HG03520 (cell line): ENCODE measurements at regions not wholly inside any gene's neighbourhood (a gene's known extent, or its start where the extent isn't known, plus 50 kb on each side); places are given as distances from the start of the nearest gene placed in this dataset.
A peak's percentile ranks its signal among the peaks of the same experiment; 100 is the strongest.

ENCODE experiments used
- ATAC-seq: cut with Tn5 transposase; IDR thresholded peaks from one replicate; pipeline ENCODE4 v1.9.1; 2021; ENCODE audit warnings: mild to moderate bottlenecking, moderate library complexity; ENCODE audit not compliant: unreplicated experiment

- no peak for ATAC-seq
Measured at GRCh38 chr12:88251798-88252197, 109.7 kb downstream of the TMTC3 start.

GRCh38 chr12:88253371-88253978 is 111.4 kb downstream of the TMTC3 start:
- no peak for ATAC-seq

DNA sequence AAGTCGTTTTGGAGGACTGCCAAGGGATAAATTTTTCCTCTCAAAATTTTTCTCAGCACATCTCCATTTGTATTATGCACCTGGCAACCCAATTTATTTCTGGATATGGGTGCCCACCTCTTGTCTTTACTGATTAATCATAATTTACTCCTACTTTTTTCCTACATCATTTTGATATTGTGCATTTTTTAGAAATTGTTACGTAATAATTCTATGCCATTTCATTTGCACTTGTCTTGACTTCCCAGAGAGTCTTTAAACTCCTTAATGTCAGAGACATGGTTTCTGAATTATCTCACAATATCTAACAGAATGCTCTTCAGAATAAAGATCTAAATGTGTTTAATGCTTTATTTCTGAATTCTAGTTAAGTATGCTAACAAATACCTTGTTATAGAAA is 113.1 kb downstream of the TMTC3 start:
- ATAC-seq = no peak

- no peak for ATAC-seq
Measured at GRCh38 chr12:88255847-88256246, 113.7 kb downstream of the TMTC3 start.

DNA sequence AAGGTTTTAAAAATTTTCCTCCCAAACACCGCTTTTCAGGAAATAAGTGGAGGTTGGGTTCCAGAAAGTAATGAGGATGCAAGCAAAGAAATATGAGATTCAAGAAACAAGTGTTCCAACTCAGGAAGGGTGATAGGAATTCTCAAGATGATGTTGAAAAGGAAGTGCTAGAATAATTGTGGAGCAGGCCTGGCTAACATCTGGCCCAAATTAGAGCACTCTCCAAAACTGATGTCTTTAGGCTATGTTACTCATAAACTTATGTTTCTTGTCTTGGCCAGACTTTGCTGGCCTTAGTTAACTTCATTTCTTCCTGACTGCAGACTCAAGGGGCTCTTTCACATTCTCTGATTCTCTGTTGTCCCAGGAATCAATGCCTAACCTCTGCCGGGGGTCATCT is 116.3 kb downstream of the TMTC3 start:
- ATAC-seq = no peak

DNA sequence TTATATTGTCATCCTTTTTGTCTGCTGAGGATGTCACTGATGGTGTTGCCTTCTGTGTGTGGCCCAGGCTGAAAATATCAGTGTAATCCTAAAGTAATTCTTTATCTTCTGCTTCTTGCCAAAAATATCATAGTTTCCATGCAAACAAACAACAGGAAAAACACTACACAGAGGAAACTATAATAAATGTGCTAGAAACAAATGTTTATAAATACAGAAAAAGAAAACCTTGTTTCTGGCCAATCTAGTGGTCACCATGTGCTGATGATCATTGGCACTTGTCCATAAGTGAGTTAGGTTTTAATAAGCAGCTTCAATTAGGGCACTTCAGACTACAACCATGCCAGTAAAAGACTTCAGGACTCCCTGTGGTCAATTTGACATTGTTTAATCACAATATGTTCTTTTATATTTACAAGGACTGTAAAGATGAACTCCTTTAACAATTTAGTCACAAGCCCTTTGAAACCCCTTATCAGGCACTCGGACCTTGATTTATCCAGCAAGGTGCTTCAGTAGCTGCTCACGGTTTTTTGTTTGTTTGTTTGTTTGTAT is 124.8 kb downstream of the TMTC3 start:
- ATAC-seq = no peak

- ATAC-seq = no peak
Measured at GRCh38 chr12:88267630-88268029, 125.5 kb downstream of the TMTC3 start.

GRCh38 chr12:88272456-88272855 is 130.3 kb downstream of the TMTC3 start:
- ATAC-seq = no peak

- ATAC-seq = no peak
Measured at GRCh38 chr12:88273450-88273849, 131.3 kb downstream of the TMTC3 start.

DNA sequence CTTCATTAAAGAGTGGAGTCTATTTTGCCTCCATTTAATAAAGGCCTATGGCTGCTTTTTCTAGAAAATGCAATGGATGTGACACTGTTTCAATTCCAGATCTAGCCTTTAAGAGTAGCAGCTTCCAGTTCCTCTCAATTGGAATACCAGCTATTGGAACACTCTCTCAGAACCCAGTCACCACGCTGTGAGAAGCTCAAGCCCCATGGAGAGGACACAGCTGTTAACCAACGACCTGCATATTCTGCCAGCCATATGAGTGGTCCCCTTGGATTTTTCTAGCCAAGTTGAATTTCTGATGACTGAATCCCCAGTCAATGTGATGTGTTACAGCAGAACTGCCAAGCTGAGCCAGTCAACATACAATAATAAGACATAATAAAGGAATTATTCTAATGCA is 131.8 kb downstream of the TMTC3 start:
- no peak for ATAC-seq

DNA sequence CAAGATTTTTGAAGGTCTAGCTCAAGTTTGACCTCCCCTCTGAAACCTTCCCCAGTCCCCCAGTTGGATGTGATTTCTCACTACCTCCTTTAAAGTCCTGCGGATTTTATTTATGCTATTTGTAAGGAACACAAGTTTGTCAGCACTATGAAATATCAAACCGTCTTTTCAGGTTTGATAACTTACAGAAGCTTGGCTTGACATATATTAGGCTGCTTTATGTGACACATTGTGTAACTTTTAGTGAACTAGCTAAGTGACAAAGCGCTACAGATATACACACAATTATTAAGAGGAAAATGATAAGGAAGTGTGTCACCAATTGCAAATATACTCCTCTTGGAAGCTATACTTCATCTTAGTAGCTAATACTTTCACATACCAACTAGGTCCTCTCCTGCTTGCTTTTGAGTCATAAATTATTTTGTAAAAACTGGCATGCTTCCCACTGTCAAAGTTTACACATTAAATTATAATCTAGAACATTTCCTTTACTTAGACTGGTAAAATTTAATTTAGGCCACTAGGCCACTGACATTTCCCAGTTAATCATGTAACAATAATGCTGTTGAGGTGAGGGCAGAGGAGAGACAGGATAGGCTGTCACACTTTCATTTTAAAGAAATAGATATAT is 149.5 kb downstream of the TMTC3 start:
- no peak for ATAC-seq

GRCh38 chr12:88298014-88298682 is 156.0 kb downstream of the TMTC3 start:
- no peak for ATAC-seq

GRCh38 chr12:88298761-88299242 is 156.7 kb downstream of the TMTC3 start:
- ATAC-seq = no peak

- ATAC-seq = peak; percentile 97
Measured at GRCh38 chr12:88299567-88300101, 157.5 kb downstream of the TMTC3 start.

DNA sequence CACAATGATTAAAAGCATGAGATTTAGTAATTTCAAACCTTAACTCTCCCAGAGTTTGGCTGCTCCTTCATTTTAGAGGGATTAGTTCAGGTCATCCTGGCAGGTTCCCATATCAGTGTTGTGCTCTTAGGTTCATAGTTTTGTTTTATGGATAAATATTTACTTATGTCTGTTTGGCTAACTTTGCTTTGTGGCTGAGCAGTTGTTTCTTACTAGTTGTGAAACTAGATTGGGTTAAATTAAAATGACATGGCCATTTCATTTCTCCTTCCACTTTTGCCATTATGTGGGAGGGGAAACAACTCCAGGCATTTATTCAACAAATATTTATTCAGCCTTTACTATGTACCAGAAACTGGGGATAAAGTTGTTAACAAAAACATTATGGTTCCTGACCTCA is 158.8 kb downstream of the TMTC3 start:
- ATAC-seq = no peak

DNA sequence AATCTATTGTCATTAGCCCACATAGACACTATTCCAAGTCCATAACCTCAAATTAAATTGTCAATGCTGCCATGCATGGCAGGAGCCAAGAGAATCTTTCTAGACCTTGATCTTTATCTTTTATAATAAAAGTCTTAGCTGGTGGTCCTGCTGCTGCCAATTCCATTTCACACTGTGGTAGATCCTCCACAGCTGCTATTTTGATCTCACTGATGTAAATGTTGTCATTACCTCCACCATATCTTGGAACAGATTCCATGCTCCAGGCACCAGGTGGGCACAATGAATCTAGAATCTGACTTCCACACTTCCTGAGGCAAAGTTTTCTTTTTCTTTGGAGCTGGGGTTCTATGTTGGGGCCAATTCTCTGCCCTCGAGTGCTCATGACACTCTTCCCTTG is 161.2 kb downstream of the TMTC3 start:
- no peak for ATAC-seq

- ATAC-seq = no peak
Measured at GRCh38 chr12:88305254-88305890, 163.3 kb downstream of the TMTC3 start.

DNA sequence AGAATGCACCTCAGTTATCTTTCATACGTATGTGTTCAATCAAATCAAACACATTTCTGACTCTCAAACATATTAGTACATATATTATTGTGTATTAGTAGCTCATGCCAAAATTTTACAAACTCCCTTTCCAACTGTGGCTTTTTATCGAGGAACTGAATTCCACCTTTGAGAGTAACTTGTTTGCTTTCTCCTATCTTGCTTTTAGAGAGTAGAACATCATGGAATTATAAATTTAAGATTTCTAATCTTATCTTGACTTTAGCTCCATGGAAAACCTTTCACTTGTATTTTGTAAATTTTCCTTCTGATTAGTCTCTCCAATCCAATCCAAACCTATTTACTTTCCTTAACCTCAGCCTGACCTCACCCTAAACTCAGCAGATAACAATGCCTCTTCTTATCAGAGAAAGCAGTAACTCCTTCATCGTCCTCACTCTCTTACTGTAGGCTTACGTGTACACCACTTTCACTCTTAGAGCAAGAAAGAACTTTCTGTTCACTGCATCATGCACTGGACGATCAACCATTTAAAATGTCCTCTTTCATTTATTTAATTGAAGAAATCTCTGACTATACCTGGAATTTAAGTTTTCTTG is 164.5 kb downstream of the TMTC3 start:
- ATAC-seq = no peak

DNA sequence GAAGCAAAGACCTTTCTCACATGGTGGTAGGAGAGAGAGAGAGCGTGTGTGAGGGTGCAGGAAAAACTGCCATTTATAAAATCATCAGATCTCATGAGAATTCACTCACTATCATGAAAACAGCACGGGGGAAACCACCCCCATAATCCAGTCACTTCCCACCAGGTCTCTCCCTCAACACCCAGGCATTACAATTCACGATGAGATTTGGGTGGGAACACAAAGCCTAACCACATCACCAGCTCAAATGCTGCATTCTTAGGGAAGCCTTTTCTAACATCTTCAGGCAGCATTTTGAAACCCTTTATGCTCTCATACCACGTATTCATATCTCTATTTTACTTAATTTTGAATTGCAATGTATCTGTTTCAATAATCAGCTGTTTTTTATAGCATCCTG is 165.9 kb downstream of the TMTC3 start:
- no peak for ATAC-seq

- ATAC-seq = no peak
Measured at GRCh38 chr12:88308825-88309224, 166.7 kb downstream of the TMTC3 start.

DNA sequence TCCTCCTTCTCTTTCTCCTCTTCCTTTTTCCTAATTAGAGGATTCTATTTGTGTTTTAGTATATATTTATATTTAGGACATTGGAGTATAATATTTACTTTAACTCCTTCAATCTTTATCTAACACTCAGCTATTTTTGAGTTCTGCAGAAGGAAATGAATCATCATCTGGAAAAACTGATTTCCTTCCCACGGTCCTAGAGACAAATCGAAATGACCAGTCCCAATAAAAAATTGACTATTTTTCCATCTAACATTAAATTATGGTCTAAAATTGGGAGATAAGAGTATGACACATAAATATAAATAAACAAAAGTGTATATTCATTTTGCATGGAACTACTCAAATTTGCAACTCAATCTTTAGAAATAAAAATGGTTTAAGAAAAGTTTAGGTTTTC is 167.4 kb downstream of the TMTC3 start:
- ATAC-seq = no peak
